ENCODE measurements at regions not wholly inside any gene's neighbourhood (a gene's known extent, or its start where the extent isn't known, plus 50 kb on each side); places are given as distances from the start of the nearest gene placed in this dataset.

DNA sequence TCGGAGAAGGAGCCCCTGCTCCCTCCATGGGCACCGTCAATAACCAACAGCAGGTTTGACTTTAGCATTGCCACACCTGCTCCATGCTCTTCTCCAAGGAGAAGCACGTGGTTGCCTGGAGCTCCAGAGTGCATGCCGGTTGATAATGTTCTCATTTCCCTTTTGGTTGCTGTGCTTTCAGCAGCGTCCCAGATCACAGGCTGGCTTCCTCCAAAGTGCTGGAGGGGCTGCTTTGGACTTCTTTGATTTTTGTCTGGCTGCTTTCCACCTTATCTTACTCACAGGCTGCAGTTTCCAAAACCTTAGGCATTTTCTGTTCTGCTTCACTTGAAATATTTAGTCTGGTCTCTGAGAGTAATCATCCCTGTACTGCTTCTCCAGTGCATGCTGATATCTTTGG is 123.8 kb upstream of the IRS2 start:
- DNase-seq (ENCODE audit: low spot score): no peak
- Histone ChIP-seq H3K27ac (no peak overlapping the region), H3K4me1 (no peaks in the 10 kb centered on the region), H3K9me3 (no peaks in the 10 kb centered on the region), H3K27me3 (no peaks in the 10 kb centered on the region), H3K36me3 (no peaks in the 10 kb centered on the region), H3K4me3 (no peak overlapping the region)
- no peak for TF ChIP-seq CTCF (IDR thresholded peaks at IDR 0.05)

DNA sequence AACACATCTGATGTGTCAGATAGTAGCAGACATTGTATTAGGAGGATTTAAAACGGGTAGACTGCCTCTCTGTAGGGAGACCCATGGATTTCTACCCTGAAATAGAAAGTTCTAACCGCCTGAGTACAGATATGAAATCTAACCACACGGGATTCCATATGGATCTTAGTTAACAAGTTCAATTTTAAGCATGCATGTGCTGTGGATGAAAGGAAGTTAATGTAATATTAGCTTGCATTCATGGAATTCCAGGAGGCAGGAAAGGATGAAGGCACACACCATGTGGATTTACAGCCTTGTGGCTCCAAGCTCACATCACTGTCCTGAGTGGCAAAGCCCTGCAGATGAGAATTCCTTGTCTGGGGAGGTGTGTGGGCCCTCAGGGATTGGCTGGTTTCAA is 120.6 kb upstream of the IRS2 start:
- TF ChIP-seq CTCF (IDR thresholded peaks at IDR 0.05): no peak
- Histone ChIP-seq H3K27ac (no peak overlapping the region), H3K27me3 (no peaks in the 10 kb centered on the region), H3K4me1 (no peaks in the 10 kb centered on the region), H3K9me3 (no peaks in the 10 kb centered on the region), H3K4me3 (no peak overlapping the region), H3K36me3 (no peaks in the 10 kb centered on the region)
- DNase-seq (ENCODE audit: low spot score): no peak

- Histone ChIP-seq H3K9me3 (no peaks in the 10 kb centered on the region), H3K4me3 (no peak overlapping the region), H3K4me1 (no peaks in the 10 kb centered on the region), H3K27me3 (no peaks in the 10 kb centered on the region), H3K27ac (no peak overlapping the region), H3K36me3 (no peaks in the 10 kb centered on the region)
- DNase-seq (ENCODE audit: low spot score): no peak
- no peak for TF ChIP-seq CTCF (IDR thresholded peaks at IDR 0.05)
These were observed 117.8 kb upstream of the IRS2 start for GRCh38 chr13:109904218-109904617.

- DNase-seq (ENCODE audit: low spot score): no peak
- no peak overlapping the region for H3K4me3 ChIP-seq
- TF ChIP-seq CTCF (IDR thresholded peaks at IDR 0.05): no peak
These were observed 114.4 kb upstream of the IRS2 start for GRCh38 chr13:109900741-109901140.

GRCh38 chr13:109900320-109900719 is 113.9 kb upstream of the IRS2 start:
- Histone ChIP-seq H3K4me1 (no peaks in the 10 kb centered on the region), H3K27ac (no peak overlapping the region), H3K9me3 (no peaks in the 10 kb centered on the region), H3K27me3 (no peaks in the 10 kb centered on the region), H3K36me3 (no peaks in the 10 kb centered on the region), H3K4me3 (no peak overlapping the region)
- no peak for TF ChIP-seq CTCF (IDR thresholded peaks at IDR 0.05)
- DNase-seq (ENCODE audit: low spot score): no peak

More at GRCh38 chr13:109900741-109901140, 114.4 kb upstream of the IRS2 start:
- Histone ChIP-seq H3K36me3 (no peaks in the 10 kb centered on the region), H3K27me3 (no peaks in the 10 kb centered on the region), H3K27ac (no peak overlapping the region), H3K9me3 (no peaks in the 10 kb centered on the region), H3K4me1 (no peaks in the 10 kb centered on the region)

DNA sequence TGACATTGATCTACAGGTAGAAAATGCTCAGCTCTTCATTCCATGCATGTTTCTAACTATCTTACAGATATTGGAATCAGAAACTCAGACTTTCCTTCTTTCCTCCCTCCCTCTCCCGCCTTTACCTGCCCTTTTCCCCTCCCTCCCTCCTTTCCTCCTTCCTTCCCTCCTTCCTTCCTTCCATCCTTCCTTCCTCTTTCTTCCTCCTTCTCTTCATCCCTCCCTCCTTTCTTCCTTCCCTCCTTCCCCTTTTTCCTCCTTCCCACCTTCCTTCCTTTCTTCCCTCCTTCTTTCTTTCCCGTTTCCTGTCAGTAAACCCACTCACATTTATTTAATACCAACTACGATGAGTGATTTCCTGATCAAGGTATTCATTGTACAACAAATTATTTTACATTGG is 113.4 kb upstream of the IRS2 start:
- no peak overlapping the region for H3K4me3 ChIP-seq
- no peaks in the 10 kb centered on the region for H3K4me1 ChIP-seq
- H3K27me3 ChIP-seq: no peaks in the 10 kb centered on the region
- no peak overlapping the region for H3K27ac ChIP-seq
- TF ChIP-seq CTCF (IDR thresholded peaks at IDR 0.05): no peak
- DNase-seq (ENCODE audit: low spot score): no peak
- H3K9me3 ChIP-seq: no peaks in the 10 kb centered on the region
- H3K36me3 ChIP-seq: no peaks in the 10 kb centered on the region
